HK-2 (cell line): ENCODE measurements at regions not wholly inside any gene's neighbourhood (a gene's known extent, or its start where the extent isn't known, plus 50 kb on each side); places are given as distances from the start of the nearest gene placed in this dataset.
"Not testable (repeated sequence)": the region's sequence is repeated elsewhere in the genome, so short reads cannot be mapped to it uniquely, and the experiment has no call there.

Experiments used
- DNase-seq: peaks from one replicate; pipeline ENCODE4 v3.0.0-alpha.2; 2018; ENCODE audit not compliant: unreplicated experiment

DNA sequence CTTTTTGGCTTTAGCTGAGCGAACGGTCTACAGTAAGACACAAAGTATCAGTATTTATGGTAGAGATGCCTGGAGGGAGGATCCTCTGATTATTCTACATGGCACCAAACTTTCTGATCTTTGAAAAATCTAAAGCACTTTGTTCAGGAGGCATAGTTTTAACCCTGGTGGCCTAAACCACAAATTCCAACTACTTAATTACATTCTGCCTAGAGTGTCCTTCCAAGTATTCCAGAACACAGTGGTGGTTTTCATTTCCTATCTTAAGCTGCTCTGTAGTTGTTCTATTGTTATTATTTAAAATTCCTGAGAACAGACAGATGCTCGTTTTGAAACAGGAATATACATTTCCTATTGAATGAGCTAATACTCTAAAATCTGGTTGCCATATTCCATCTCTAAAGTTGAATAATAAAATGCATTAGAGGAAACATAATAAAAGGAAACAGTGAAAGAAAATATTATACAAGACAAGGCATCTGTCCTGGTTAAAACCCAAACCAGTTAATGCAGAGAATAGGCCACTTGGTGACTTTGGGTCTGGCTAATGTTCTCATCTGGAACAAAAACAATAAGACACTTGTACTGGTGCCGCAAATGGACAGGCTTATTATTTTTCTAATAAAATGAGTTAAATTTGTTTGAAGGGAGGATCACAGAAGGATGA is 657.4 kb downstream of the SPRY1 start:
- no peak for DNase-seq

DNA sequence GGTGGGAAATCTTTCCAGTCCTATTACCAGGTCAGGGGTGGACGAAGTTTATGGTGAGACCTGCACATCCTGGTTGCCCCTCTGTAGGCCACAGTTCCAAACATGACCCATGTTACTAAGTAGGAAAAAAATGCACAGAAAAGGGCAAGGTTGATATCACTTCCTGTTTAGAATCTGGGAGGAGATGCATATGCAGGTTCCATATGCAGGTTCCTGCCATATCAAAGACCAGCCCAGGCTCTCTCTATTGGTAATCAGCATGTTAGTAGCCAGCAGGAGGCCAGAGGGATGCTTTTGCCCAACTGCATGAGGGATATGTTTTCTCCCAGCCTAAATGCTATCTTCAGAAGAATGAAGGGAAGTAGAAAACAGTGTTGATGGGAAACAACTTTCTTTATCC is 657.2 kb downstream of the ANKRD50 start:
- DNase-seq, result no peak

DNA sequence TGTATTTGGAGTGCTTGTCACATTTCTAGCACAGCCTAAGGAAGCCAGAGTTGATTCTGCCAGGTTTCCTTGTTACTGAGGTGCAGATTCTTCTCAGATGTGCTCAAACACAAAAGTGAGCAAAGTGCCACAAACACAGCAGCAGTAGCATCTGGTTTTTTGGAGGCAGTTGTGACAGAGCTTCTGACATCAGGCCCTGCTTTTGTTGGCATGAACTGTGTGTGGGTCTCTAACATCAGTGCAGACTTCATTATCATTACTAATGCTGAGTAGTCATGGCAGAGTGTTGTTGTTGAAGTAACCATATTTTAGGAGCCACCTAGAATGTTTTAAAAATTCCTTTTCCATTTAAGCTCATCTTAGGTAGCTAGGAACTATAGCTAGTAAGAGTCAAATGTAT is 656.6 kb downstream of the ANKRD50 start:
- DNase-seq, result no peak

DNA sequence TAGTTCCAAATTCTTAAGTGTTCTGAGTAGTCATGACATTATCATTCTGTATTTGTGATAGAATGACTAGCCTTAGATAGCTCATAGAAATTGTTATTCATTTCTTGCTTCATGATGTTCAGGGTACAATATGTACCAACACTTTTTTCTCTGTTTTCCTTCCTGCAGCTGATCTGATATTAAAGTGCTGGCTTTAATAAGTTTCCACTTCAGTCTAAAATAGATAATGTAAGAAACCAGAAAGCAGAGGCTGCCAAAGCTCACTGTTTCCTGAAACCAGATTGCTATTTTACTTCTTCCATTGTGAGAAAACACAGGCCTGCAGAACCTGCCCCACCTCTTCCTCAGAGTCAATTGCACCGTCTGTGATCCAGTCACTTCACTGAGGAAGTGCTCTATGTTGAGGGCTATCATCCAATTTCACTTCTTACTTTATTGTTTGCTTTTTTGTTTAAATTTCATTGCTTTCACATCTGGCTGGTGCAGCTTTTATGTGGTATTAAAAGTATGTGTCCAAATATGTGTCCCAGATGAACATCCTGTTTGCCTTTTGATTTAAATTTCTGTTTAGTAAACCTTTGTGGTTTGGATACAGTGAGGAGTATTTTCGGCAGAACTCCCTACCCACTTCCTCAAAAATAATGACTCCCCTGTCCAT is 652.1 kb downstream of the ANKRD50 start:
- DNase-seq, result no peak

DNA sequence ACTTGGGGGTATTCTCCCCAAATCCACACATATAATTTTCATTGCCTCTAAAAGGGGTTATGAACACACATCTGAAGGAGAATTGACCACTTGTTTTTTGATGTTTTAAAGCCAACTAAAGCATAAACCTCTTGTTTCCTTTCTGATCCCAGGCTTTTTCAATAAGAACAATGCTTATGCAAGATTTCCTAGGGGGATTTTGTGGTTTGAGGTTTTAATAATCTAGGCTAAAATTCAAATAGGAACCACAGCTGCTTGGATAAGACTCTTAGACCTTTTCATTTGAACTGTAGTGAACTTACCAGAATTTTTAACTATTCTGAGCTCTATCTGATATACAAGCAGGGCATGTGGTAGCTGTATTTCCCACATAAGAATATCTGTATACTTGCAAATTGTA is 651.1 kb downstream of the ANKRD50 start:
- no peak for DNase-seq

DNA sequence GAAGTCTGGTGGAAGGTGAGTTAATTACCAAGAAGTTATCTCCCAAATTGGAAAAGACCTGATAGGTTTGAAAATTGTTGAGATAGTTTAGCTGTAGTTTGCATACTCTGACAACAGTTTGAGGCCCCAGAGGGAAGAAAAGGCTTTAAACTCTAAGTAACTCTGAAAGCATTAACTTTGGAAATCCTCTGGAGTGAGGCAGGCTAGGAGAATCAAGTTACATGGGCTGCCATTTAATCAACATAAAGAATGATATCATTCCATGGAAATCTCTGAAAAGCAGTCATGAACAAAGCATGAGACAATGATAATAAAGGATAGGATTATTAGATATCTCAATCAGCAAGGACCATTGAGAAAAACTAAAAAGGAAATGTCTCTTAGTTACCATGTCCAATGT is 647.1 kb downstream of the ANKRD50 start:
- DNase-seq, result no peak

DNA sequence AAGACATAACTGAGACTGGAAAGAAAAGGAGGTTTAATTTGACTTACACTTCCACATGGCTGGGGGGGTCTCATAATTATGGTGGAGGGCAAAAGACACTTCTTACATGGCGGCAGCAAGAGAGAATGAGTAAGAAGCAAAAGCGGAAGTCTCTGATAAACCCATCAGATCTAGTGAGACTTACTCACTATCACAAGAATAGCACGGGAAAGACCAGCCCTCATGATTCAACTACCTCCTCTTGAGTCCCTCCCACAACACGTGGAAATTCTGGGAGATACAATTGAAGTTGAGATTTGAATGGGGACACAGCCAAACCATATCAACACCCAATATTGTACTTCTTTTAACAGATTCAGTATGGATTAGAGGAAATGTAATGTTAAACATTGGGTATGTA is 646.6 kb downstream of the ANKRD50 start:
- DNase-seq, result no peak

DNA sequence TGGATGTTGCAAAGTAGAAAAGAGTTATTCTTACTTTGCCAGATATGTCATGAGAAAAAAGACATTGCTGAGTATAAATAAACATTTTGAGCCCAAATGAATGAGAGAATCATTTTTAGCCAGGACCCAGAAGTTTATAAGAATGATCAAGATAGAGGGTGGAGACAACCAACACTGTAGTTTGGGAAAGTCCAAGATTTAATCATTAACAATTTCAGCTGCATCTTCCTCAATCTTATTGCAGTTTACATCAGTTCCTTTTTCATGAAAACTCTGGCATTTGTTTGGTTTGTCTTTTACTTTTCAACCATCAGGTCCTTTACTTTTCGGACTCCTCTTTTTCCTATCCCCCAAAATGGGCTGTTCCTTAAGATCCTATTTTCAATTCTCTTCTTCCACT is 645.9 kb downstream of the ANKRD50 start:
- no peak for DNase-seq

DNA sequence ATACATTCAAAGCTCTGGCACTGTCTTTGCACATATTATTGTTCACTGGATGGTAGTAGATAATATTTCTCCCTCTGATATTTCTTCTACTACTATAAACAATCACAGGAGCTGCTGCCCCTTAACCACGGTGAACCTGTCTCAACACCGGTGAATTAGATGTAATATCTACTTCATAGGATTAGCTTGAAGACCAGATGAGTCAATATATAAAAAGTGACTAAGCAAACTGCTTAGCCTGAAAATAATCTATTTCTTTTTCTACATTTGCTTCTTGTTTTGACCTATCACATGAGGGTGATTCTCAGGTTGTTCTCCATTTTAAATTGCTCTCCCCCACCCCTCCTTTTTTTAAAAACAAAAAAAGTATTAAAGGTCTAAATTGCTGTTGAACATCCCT is 645.5 kb downstream of the ANKRD50 start:
- no peak for DNase-seq

DNA sequence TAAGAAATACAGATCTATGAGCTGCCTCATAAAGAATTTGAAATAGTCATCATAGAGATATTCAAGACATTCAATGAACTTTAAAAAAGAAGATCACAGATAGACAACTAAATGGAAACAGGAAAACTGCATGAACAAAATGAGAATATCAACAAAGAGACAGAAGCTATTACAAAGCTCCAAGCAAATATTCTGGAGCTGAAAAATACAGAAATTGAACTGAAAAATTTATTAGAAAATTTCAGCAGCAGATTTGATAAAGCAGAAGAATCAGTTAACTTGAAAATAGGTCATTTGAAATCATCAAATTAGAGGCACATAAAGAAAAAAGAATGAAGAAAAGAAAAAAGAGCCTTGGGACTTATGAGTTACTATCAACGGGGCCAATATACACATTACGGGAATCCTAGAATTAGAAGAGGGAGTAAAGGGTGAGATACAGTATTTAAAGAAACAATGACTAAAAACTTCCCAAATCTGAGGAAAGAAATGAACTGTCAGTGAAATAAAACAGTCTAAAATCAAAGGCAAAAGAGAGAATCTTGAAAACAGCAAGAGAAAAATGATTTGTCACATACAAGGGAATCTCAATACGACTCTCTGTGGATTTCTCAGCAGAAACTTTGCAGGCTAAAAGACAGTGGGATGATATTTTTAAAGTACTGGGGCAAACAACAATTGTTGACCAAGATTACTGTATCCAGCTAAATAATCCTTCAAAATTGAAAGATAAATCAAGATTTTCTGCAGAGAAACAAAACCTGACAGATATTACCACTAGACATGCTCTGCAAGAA is 641.6 kb downstream of the ANKRD50 start:
- DNase-seq, result no peak

DNA sequence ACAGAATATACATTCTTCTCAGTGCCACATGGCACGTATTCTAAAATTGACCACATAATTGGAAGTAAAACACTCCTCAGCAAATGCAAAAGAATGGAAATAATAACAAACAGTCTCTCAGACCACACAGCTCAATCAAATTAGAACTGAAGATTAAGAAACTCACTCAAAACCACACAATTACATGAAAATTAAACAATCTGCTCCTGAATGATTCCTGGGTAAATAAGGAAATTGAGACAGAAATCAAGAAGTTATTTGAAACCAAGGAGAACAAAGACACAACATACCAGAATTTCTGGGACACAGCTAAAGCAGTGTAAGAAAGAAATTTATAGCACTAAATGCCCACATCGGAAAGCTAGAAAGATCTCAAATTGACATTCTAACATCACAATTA is 637.3 kb downstream of the ANKRD50 start:
- not testable (repeated sequence) for DNase-seq

DNA sequence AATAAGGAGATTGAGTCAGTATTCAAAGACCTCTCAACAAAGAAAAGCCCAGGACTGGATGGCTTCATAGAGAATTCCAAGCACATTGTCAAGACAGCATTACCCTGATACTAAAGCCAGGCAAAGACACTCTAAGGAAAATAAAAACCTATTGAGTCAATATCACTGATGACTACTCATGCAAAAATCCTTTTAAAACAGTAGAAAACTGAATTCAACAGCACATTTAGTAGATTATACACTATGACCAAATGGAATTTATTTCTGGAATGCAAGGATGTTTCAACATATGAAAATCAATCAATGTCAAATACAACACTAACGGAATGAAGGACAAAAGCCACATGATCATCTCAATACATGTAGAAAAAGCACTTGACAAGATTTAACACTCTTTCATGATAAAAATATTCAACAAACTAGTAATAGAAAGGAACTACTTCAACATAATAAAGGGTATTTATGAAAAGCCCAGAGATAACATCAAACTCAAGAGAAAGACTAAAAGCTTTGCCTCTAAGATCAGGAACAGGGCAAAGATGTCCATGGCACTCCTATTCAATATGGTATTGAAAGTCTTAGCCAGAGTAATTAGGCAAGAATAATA is 633.3 kb downstream of the ANKRD50 start:
- DNase-seq, result no peak

DNA sequence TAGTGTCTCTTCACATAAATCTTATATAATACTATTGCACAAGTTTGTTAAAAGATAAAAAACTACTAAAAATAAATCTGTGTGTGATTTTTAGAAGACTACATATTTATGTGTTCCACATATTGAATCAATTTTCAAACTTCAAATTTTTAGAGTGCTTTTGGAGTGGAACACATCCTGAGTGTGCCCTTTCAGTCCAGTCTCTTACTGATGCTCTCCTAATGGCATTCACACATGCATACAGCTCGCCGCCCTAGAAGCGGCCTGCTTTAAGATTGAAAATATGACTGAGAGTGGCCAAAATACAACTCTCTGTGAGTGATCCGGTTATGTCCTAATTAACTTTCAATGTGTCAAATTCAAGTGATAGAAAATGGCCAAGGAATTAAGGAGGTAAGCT is 628.8 kb downstream of the ANKRD50 start:
- no peak for DNase-seq

DNA sequence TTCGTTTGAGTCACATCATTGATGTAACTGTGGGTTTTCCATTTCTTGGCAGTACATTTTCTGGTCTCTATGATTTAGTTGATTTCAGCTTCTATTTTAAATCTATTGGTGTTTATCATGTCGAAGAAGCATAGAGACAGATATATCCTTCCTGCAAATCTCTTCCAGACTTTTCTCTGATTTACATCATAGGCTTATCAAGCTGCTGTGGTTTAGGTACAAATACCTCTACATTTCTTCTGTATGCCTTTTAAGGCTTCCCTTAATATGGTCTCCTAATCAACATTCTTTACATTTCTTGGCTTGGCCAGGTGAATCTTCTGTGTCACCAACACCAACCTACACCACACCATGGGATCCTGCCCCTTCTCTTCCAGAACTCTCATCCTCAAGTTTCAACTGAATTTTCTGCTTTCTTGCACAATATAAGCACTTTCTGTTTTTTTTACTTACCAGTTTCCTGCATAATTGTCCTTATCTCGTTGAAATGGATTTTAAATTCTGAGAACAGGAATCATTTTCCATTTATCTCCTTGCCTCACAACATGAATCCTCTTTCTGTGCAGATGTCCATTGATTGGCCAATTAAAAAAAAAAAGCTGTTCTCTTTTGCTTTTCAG is 626.9 kb downstream of the ANKRD50 start:
- no peak for DNase-seq

DNA sequence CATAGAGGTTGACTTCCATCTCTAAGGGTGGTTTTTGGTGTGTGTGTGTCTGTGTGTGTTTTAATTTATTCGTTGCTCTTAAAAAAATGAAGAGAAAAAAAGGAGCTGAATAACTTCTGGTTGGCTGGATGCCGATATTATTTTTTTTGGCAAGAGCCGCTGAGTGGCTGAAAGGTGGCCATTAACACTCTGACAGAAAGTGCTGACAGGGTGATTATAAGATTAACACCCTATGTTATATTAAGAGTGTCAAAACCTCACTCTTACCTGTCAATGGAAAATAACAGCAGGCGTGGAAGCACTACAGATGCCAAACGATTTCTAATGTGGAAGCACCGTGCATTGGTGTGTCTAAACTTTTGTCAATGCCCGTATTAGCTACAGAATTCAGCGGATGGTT is 622.5 kb downstream of the ANKRD50 start:
- DNase-seq, result no peak

DNA sequence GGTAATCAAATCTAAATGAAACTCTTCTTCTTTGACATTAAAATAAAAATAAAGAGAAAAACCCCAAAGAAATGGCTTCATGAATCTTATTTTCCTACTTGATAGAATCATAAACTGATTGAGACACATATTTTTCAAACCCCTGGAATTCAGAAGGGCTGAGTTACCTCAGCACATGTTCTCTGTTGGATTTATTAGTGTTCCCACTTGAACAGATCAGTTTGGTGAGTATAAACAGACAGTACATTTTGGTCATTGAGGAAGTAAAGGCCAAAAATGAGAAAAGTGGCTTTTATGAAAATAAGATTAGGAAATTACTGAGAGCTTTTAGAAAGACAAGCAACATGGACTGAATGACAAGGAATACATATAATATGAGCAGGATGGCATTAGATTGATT is 620.4 kb downstream of the ANKRD50 start:
- DNase-seq, result no peak

DNA sequence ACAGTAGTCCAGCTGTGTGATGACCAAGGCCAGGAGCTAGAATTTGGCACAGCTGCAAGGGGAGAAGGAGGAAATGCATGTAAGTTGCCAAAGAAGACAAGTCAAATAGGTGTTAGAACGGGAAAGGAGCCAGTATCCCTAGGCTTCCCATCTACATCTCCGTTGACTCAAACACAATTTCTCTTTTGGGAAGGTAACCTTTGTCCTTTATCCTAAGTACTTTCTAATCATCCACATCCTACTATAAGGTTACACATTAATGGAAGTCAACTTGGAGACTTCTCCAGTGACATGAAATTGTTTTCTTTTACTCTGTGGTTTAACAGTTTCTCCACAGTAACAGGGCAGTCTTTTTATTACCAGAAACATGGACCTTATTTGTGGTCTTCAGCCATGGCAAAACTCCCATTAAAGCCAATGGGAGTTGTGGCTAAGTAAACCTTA is 620.0 kb downstream of the ANKRD50 start:
- no peak for DNase-seq

DNA sequence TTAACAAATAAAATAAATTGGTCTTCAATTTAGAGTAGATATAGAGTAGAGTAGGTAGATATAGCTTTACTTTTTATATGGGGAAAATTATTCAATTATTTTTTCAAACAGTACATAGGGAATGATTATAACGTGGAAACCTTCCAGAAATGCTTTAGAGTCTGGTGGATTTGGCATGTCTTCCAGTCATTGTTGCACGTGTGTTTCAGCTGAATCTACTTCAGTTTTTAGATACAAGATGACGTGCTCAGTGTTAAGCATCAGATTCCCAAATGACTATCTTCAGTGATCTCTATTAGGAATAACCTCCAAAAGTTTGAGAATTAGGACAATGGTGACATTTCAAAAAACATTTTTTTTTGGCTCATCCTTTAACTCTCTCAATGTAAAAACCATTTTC is 616.9 kb downstream of the ANKRD50 start:
- DNase-seq, result no peak

DNA sequence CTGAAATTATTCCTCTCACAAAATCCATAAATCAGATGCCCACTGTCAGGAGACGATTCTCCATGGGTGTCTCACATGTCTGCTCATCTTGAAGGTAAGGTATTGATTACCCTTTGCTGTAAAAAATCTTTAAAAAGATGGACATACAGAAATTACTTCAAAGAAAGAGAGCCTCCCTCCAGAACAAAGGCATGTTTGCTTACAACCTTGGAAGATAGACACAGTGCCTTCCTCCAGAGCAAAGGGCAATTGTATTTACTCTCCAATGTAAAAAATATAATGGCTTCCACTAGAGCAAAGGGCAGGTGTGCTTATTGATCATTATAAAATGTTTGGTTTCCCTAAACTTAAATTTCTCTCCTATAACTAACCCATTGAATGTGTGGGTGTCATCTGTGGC is 616.2 kb downstream of the ANKRD50 start:
- no peak for DNase-seq

DNA sequence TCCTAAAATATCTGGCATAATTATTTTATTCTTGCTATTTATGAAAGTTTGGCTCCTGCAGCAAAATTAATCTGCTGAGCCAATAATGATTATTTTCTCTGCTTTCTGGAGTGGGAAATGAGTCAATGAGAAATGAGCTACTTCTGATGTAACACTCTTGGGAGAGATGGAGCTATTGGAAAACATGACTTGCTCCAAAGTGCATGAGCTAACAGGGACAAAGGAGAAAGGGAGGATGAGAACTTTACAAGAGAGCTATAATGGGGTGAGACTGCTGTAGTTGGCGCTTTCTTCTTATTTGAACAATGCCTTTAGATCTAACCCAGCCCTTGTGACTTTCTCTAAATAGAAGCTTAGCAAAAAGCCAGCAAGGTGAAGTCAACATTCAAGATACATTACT is 615.1 kb downstream of the ANKRD50 start:
- no peak for DNase-seq

DNA sequence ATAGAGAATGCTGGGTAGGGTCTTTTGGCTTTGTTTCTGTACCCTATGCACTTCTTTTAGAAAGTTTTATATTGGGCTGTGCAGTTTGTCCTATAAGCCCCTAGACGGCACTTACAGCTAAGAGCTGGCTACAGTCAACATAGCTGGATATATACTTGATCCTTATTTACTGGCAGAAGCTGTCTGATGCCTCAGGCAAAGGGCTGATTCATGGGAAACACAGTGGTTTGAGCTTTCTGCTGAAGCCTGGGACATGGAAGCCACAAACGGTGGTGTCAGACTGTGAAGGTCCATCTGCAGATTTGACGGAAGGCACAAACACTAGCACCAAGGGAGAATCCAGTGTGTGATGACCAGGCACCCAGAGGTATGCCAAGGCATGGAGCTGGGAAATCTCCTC is 608.4 kb downstream of the ANKRD50 start:
- no peak for DNase-seq

DNA sequence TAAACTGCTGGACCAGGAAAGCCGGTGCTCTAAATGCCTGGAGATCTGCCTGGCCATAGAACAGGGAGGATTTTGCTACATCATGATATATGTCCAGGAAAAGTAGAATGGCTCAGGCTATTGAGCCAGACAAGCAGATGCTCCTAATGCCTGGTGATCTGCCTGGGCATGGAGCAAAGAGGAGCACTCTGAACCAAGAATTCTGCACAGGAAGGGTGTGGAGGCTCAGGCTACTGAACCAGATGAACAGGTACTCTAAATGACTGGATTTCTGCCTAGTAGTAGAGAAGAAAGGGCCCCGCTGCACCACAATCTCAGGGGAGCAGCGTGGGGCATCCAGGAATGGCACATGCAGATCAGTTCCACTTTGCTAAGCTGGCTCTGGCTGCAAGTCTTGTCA is 607.9 kb downstream of the ANKRD50 start:
- no peak for DNase-seq
